Activated CD4-positive, CD25-positive, alpha-beta regulatory T cell (primary cell): ENCODE measurements at regions not wholly inside any gene's neighbourhood (a gene's known extent, or its start where the extent isn't known, plus 50 kb on each side); places are given as distances from the start of the nearest gene placed in this dataset.

ENCODE experiments used
- DNase-seq, 4 experiments: peaks; one replicate each; lab custom pipeline; 2025; lab: John Stamatoyannopoulos, UW

GRCh38 chr21:16496609-16497008, 766.8 kb downstream of the USP25 start:
- no peak for DNase-seq

- no peak for DNase-seq
Observed at GRCh38 chr21:16500271-16500670, 770.5 kb downstream of the USP25 start.

GRCh38 chr21:16502273-16502672, 772.5 kb downstream of the USP25 start:
- no peak for DNase-seq

GRCh38 chr21:16502897-16503296, 773.1 kb downstream of the USP25 start:
- no peak for DNase-seq

GRCh38 chr21:16504281-16504680, 774.5 kb downstream of the USP25 start:
- DNase-seq: no peak

- DNase-seq: no peak
Observed at GRCh38 chr21:16504766-16505165, 775.0 kb downstream of the USP25 start.

- no peak for DNase-seq
Observed at GRCh38 chr21:16509476-16509875, 779.7 kb downstream of the USP25 start.

- no peak for DNase-seq
Observed at GRCh38 chr21:16514316-16514715, 784.5 kb downstream of the USP25 start.

- DNase-seq: no peak
Observed at GRCh38 chr21:16517383-16517782, 787.6 kb downstream of the USP25 start.

GRCh38 chr21:16519036-16519435, 789.3 kb downstream of the USP25 start:
- DNase-seq: no peak

- DNase-seq: no peak
Observed at GRCh38 chr21:16519644-16520043, 789.9 kb downstream of the USP25 start.

- DNase-seq: no peak
Observed at GRCh38 chr21:16522548-16522947, 792.8 kb downstream of the USP25 start.

- DNase-seq: no peak
Observed at GRCh38 chr21:16530656-16531055, 800.9 kb downstream of the USP25 start.

- DNase-seq: no peak
Observed at GRCh38 chr21:16532840-16533239, 803.1 kb downstream of the USP25 start.

- DNase-seq: no peak
Observed at GRCh38 chr21:16533692-16534407, 804.1 kb downstream of the USP25 start.

GRCh38 chr21:16534408-16535101, 804.8 kb downstream of the USP25 start:
- DNase-seq: no peak

- DNase-seq: no peak
Observed at GRCh38 chr21:16535102-16535422, 805.3 kb downstream of the USP25 start.

GRCh38 chr21:16535626-16536025, 805.8 kb downstream of the USP25 start:
- no peak for DNase-seq

GRCh38 chr21:16536140-16536539, 806.4 kb downstream of the USP25 start:
- DNase-seq: no peak

- no peak for DNase-seq
Observed at GRCh38 chr21:16536643-16537434, 807.1 kb downstream of the USP25 start.

- DNase-seq: no peak
Observed at GRCh38 chr21:16537501-16537900, 807.7 kb downstream of the USP25 start.

- no peak for DNase-seq
Observed at GRCh38 chr21:16538405-16538804, 808.6 kb downstream of the USP25 start.

GRCh38 chr21:16538936-16539440, 809.2 kb downstream of the USP25 start:
- DNase-seq: no peak
